Trophoblast cell (in vitro differentiated cells and primary cell): ENCODE measurements at regions not wholly inside any gene's neighbourhood (a gene's known extent, or its start where the extent isn't known, plus 50 kb on each side); places are given as distances from the start of the nearest gene placed in this dataset.

Experiments used
- DNase-seq, 2 donors: peaks; one replicate each; pipeline ENCODE4 v3.0.0-alpha.2; 2016
- H2AFZ ChIP-seq: 2 replicates; pipeline ENCODE4 v1.6.1; 2013; ENCODE audit warnings: low read length, moderate library complexity, mild to moderate bottlenecking; ENCODE audit not compliant: insufficient read depth, poor library complexity
- H2AK5ac ChIP-seq: 2 replicates; pipeline ENCODE4 v1.6.1; 2013; ENCODE audit warnings: mild to moderate bottlenecking, low read length
- H2BK120ac ChIP-seq: 2 replicates; pipeline ENCODE4 v1.6.1; 2013; ENCODE audit warnings: low read length, mild to moderate bottlenecking, moderate library complexity; ENCODE audit not compliant: insufficient read depth, poor library complexity
- H2BK12ac ChIP-seq: 2 replicates; pipeline ENCODE4 v1.6.1; 2013; ENCODE audit warnings: mild to moderate bottlenecking, low read length, moderate library complexity
- H2BK5ac ChIP-seq: 2 replicates; pipeline ENCODE4 v1.6.1; 2013; ENCODE audit warnings: low read length, low read depth, moderate library complexity, mild to moderate bottlenecking; ENCODE audit not compliant: poor library complexity
- H3K14ac ChIP-seq: 2 replicates; pipeline ENCODE4 v1.6.1; 2013; ENCODE audit warnings: mild to moderate bottlenecking, low read length
- H3K18ac ChIP-seq: 2 replicates; pipeline ENCODE4 v1.6.1; 2013; ENCODE audit warnings: mild to moderate bottlenecking, low read length
- H3K23ac ChIP-seq: 2 replicates; pipeline ENCODE4 v1.6.1; 2013; ENCODE audit warnings: low read length
- H3K27ac ChIP-seq: 2 replicates; pipeline ENCODE4 v1.5.1; 2013; ENCODE audit warnings: low read depth, mild to moderate bottlenecking, inconsistent platforms, low read length, moderate library complexity
- H3K27me3 ChIP-seq: 2 replicates; pipeline ENCODE4 v1.6.1; 2013; ENCODE audit warnings: inconsistent platforms, mild to moderate bottlenecking, low read length, moderate library complexity; ENCODE audit not compliant: insufficient read depth
- H3K36me3 ChIP-seq, 2 experiments: 1 replicate in 1 of 2; 2 replicates in 1 of 2; pipeline ENCODE4 v1.6.1; 2013; ENCODE audit warnings: low read length in 2 of 2, mild to moderate bottlenecking in 2 of 2, moderate library complexity in 1 of 2; ENCODE audit not compliant: insufficient read depth in 2 of 2, control insufficient read depth in 1 of 2
- H3K4ac ChIP-seq: 2 replicates; pipeline ENCODE4 v1.6.1; 2013; ENCODE audit warnings: low read depth, mild to moderate bottlenecking, low read length, moderate library complexity
- H3K4me1 ChIP-seq, 2 experiments: 1 replicate in 1 of 2; 2 replicates in 1 of 2; pipeline ENCODE4 v1.6.1; 2013; ENCODE audit warnings: low read length in 2 of 2, mild to moderate bottlenecking in 2 of 2, moderate library complexity in 1 of 2; ENCODE audit not compliant: insufficient read depth in 2 of 2, control insufficient read depth in 1 of 2
- H3K4me2 ChIP-seq: 2 replicates; pipeline ENCODE4 v1.6.1; 2013; ENCODE audit warnings: inconsistent platforms, mild to moderate bottlenecking, low read length, moderate library complexity
- H3K4me3 ChIP-seq: 2 replicates; pipeline ENCODE4 v1.5.1; 2013; ENCODE audit warnings: mild to moderate bottlenecking, low read depth, low read length, inconsistent platforms
- H3K79me1 ChIP-seq: one replicate; pipeline ENCODE4 v1.6.1; 2013; ENCODE audit warnings: low read length
- H3K79me2 ChIP-seq: 2 replicates; pipeline ENCODE4 v1.6.1; 2013; ENCODE audit warnings: low read length, mild to moderate bottlenecking; ENCODE audit not compliant: control insufficient read depth, insufficient read depth, poor library complexity
- H3K9ac ChIP-seq: 2 replicates; pipeline ENCODE4 v1.6.1; 2013; ENCODE audit warnings: mild to moderate bottlenecking, low read length
- H3K9me3 ChIP-seq: 2 replicates; pipeline ENCODE4 v1.6.1; 2013; ENCODE audit warnings: low read depth, mild to moderate bottlenecking, control low read depth, inconsistent platforms, low read length; ENCODE audit not compliant: insufficient read depth
- H4K12ac ChIP-seq: 2 replicates; pipeline ENCODE4 v1.6.1; 2013; ENCODE audit warnings: low read depth, mild to moderate bottlenecking, low read length, moderate library complexity
- H4K8ac ChIP-seq: 2 replicates; pipeline ENCODE4 v1.6.1; 2013; ENCODE audit warnings: low read depth, mild to moderate bottlenecking, low read length, moderate library complexity
- H4K91ac ChIP-seq: one replicate; pipeline ENCODE4 v1.6.1; 2013; ENCODE audit warnings: low read depth, mild to moderate bottlenecking, low read length, moderate library complexity
- WGBS: extraction: QIAGEN DNeasy Blood & Tissue Kit; methylation state at CpG from one replicate; pipeline ENCODE4 v1.1.7; 2013; ENCODE audit warnings: missing lambda C conversion rate; ENCODE audit not compliant: insufficient read length, insufficient coverage; ENCODE audit errors: extremely low coverage; 5-methylcytosine and 5-hydroxymethylcytosine counted together

- H3K4ac ChIP-seq: no peak overlapping the region
- no peak overlapping the region for H3K18ac ChIP-seq
- no peak overlapping the region for H2AK5ac ChIP-seq
- no peak overlapping the region for H2BK12ac ChIP-seq
- H3K27me3 ChIP-seq: no peaks in the 10 kb centered on the region
- H3K14ac ChIP-seq: no peak overlapping the region
- H3K27ac ChIP-seq: no peak overlapping the region
- H3K9ac ChIP-seq: no peak overlapping the region
- no peak overlapping the region for H2BK5ac ChIP-seq
- H4K91ac ChIP-seq: no peak overlapping the region
- H3K79me1 ChIP-seq: no peaks in the 10 kb centered on the region
- no peak overlapping the region for H4K12ac ChIP-seq
- H3K4me2 ChIP-seq: no peak overlapping the region
- no peak overlapping the region for H2AFZ ChIP-seq
- H4K8ac ChIP-seq: no peak overlapping the region
- H2BK120ac ChIP-seq: no peak overlapping the region
- H3K36me3 ChIP-seq: no peaks in the 10 kb centered on the region
- H3K9me3 ChIP-seq: no peaks in the 10 kb centered on the region
- H3K79me2 ChIP-seq: no peaks in the 10 kb centered on the region
- H3K23ac ChIP-seq: no peak overlapping the region
- H3K4me3 ChIP-seq: no peak overlapping the region
- WGBS: no CpG with 5 or more reads among the region's 2 CpGs
- DNase-seq: no peak
- no peaks in the 10 kb centered on the region for H3K4me1 ChIP-seq
Measured at GRCh38 chr2:12602661-12603060, 114.1 kb upstream of the TRIB2 start.

GRCh38 chr2:12603781-12604295 lies 112.9 kb upstream of the TRIB2 start:
- Histone ChIP-seq H2BK5ac (no peak overlapping the region), H2BK120ac (no peak overlapping the region), H3K23ac (no peak overlapping the region), H2AK5ac (no peak overlapping the region), H3K4ac (no peak overlapping the region), H2BK12ac (no peak overlapping the region), H4K12ac (no peak overlapping the region), H3K18ac (no peak overlapping the region), H3K27me3 (no peaks in the 10 kb centered on the region), H3K9ac (no peak overlapping the region), H3K4me2 (no peak overlapping the region), H4K8ac (no peak overlapping the region), H3K27ac (no peak overlapping the region), H2AFZ (no peak overlapping the region), H3K36me3 (no peaks in the 10 kb centered on the region), H3K79me1 (no peaks in the 10 kb centered on the region), H3K9me3 (no peaks in the 10 kb centered on the region), H3K4me1 (no peaks in the 10 kb centered on the region), H3K79me2 (no peaks in the 10 kb centered on the region), H4K91ac (no peak overlapping the region), H3K4me3 (no peak overlapping the region), H3K14ac (no peak overlapping the region)
- DNase-seq: no peak
- whole genome bisulfite sequencing: no CpG with 5 or more reads among the region's 1 CpG

GRCh38 chr2:12604341-12604740 lies 112.4 kb upstream of the TRIB2 start:
- no peak overlapping the region for H3K23ac ChIP-seq
- no peak overlapping the region for H3K9ac ChIP-seq
- H3K4me3 ChIP-seq: no peak overlapping the region
- H3K14ac ChIP-seq: no peak overlapping the region
- no peak overlapping the region for H2AFZ ChIP-seq
- H3K27ac ChIP-seq: no peak overlapping the region
- no peaks in the 10 kb centered on the region for H3K9me3 ChIP-seq
- no peak overlapping the region for H3K18ac ChIP-seq
- no peaks in the 10 kb centered on the region for H3K36me3 ChIP-seq
- no peak overlapping the region for H4K8ac ChIP-seq
- no peak overlapping the region for H3K4ac ChIP-seq
- H4K91ac ChIP-seq: no peak overlapping the region
- no peaks in the 10 kb centered on the region for H3K4me1 ChIP-seq
- H2AK5ac ChIP-seq: no peak overlapping the region
- H2BK5ac ChIP-seq: no peak overlapping the region
- no peak overlapping the region for H4K12ac ChIP-seq
- no peak for DNase-seq
- H3K79me1 ChIP-seq: no peaks in the 10 kb centered on the region
- no peak overlapping the region for H3K4me2 ChIP-seq
- H3K27me3 ChIP-seq: no peaks in the 10 kb centered on the region
- H2BK120ac ChIP-seq: no peak overlapping the region
- no peaks in the 10 kb centered on the region for H3K79me2 ChIP-seq
- no CpG with 5 or more reads among the region's 2 CpGs for WGBS
- H2BK12ac ChIP-seq: no peak overlapping the region

DNA sequence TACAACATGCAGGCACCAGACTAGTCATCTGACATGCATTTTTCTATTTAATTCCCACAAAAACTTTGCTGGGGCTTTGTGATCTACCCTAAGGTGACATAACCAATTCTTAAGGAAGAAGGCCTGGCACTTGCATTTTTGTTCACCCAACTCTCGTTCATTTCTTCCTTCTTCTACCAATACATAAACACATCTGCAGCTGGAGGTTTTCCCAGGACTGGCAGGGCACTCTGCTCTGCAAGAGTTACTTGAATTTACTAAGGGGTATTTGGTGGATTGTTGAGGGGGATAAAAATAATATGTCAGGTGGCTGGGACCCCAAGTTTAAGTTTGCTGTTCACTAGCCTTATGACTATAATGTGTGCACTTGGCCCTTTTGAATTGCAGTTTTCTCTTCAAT lies 111.4 kb upstream of the TRIB2 start:
- no peak overlapping the region for H3K14ac ChIP-seq
- H3K9me3 ChIP-seq: no peaks in the 10 kb centered on the region
- H2BK12ac ChIP-seq: no peak overlapping the region
- WGBS: no CpG with 5 or more reads among the region's 1 CpG
- H2AFZ ChIP-seq: no peak overlapping the region
- H3K4me2 ChIP-seq: no peak overlapping the region
- H3K23ac ChIP-seq: no peak overlapping the region
- no peak overlapping the region for H2BK5ac ChIP-seq
- no peaks in the 10 kb centered on the region for H3K79me2 ChIP-seq
- no peak overlapping the region for H4K91ac ChIP-seq
- no peak overlapping the region for H2AK5ac ChIP-seq
- DNase-seq: no peak
- H4K12ac ChIP-seq: no peak overlapping the region
- no peaks in the 10 kb centered on the region for H3K79me1 ChIP-seq
- H3K18ac ChIP-seq: no peak overlapping the region
- no peaks in the 10 kb centered on the region for H3K4me1 ChIP-seq
- H3K36me3 ChIP-seq: no peaks in the 10 kb centered on the region
- H4K8ac ChIP-seq: no peak overlapping the region
- H3K4ac ChIP-seq: no peak overlapping the region
- no peak overlapping the region for H2BK120ac ChIP-seq
- no peak overlapping the region for H3K4me3 ChIP-seq
- no peaks in the 10 kb centered on the region for H3K27me3 ChIP-seq
- H3K9ac ChIP-seq: no peak overlapping the region
- H3K27ac ChIP-seq: no peak overlapping the region
